ENCODE measurements at regions not wholly inside any gene's neighbourhood (a gene's known extent, or its start where the extent isn't known, plus 50 kb on each side); places are given as distances from the start of the nearest gene placed in this dataset.
"Not testable (repeated sequence)": the region's sequence is repeated elsewhere in the genome, so short reads cannot be mapped to it uniquely, and the experiment has no call there.

GRCh38 chr5:61234019-61234418 is 71.8 kb upstream of the SMIM15 start:
- ATAC-seq, result no peak
- TF ChIP-seq POU6F1 (CRISPR knock-in tag; IDR thresholded peaks at IDR 0.05; ENCODE audit: borderline replicate concordance, low read depth) (no peak), ISL1 (CRISPR knock-in tag; IDR thresholded peaks at IDR 0.05) (no peak)

GRCh38 chr5:61236715-61237114 is 74.4 kb upstream of the SMIM15 start:
- ATAC-seq, result not testable (repeated sequence)

GRCh38 chr5:61245486-61245885 is 83.2 kb upstream of the SMIM15 start:
- peak; percentile 44; the same call in 2 of the 3 replicates for ATAC-seq
- TF ChIP-seq ZNF565 (CRISPR knock-in tag; conservative IDR thresholded peaks at IDR 0.05; ENCODE audit: low read depth) (no peak), ZFP30 (CRISPR knock-in tag; IDR thresholded peaks at IDR 0.05) (no peak), TCF4 (CRISPR knock-in tag; IDR thresholded peaks at IDR 0.05; ENCODE audit: borderline replicate concordance) (no peak), ZFP3 (CRISPR knock-in tag; IDR thresholded peaks at IDR 0.05) (no peak)

- TF ChIP-seq OSR1 (CRISPR knock-in tag; IDR thresholded peaks at IDR 0.05), result no peak
- no peak for TF ChIP-seq ZNF70 (CRISPR knock-in tag; IDR thresholded peaks at IDR 0.05)
- no peak for TF ChIP-seq GLIS3 (CRISPR knock-in tag; IDR thresholded peaks at IDR 0.05)
- no peak for TF ChIP-seq POU6F1 (CRISPR knock-in tag; IDR thresholded peaks at IDR 0.05; ENCODE audit: borderline replicate concordance, low read depth)
- no peak for TF ChIP-seq CREB5 (CRISPR knock-in tag; IDR thresholded peaks at IDR 0.05; ENCODE audit: low read depth)
- no peak for TF ChIP-seq CSRNP3 (CRISPR knock-in tag; IDR thresholded peaks at IDR 0.05)
- no peak for TF ChIP-seq PPARA (CRISPR knock-in tag; IDR thresholded peaks at IDR 0.05; ENCODE audit: borderline replicate concordance)
- no peak for TF ChIP-seq ZFP3 (CRISPR knock-in tag; IDR thresholded peaks at IDR 0.05)
- no peak for TF ChIP-seq ZFP30 (CRISPR knock-in tag; IDR thresholded peaks at IDR 0.05)
- no peak for TF ChIP-seq BACH2 (CRISPR knock-in tag; IDR thresholded peaks at IDR 0.05; ENCODE audit: borderline replicate concordance)
- no peak for TF ChIP-seq ZNF8 (CRISPR knock-in tag; IDR thresholded peaks at IDR 0.05)
- TF ChIP-seq ARNTL (CRISPR knock-in tag; IDR thresholded peaks at IDR 0.05; ENCODE audit: borderline replicate concordance, low read depth), result no peak
- TF ChIP-seq ZC3H10 (CRISPR knock-in tag; IDR thresholded peaks at IDR 0.05), result no peak
- no peak for TF ChIP-seq PATZ1 (CRISPR knock-in tag; IDR thresholded peaks at IDR 0.05; ENCODE audit: borderline replicate concordance)
- TF ChIP-seq TSHZ2 (CRISPR knock-in tag; IDR thresholded peaks at IDR 0.05), result no peak
- no peak for TF ChIP-seq ESRRG (CRISPR knock-in tag; IDR thresholded peaks at IDR 0.05)
- no peak for TF ChIP-seq ISL1 (CRISPR knock-in tag; IDR thresholded peaks at IDR 0.05)
- no peak for TF ChIP-seq SNAI2 (CRISPR knock-in tag; IDR thresholded peaks at IDR 0.05)
- TF ChIP-seq RARB (CRISPR knock-in tag; IDR thresholded peaks at IDR 0.05), result no peak
- ATAC-seq, result peak; percentile 54; the same call in 2 of the 3 replicates
Observed at GRCh38 chr5:61245936-61246335, 83.7 kb upstream of the SMIM15 start.

Measured in SK-N-SH treated with all-trans-retinoic acid at 6 μM for 48 hours (cell line).